HUES48 (cell line): ENCODE measurements at regions not wholly inside any gene's neighbourhood (a gene's known extent, or its start where the extent isn't known, plus 50 kb on each side); places are given as distances from the start of the nearest gene placed in this dataset.

ENCODE experiments used
- H3K27ac ChIP-seq: one replicate; pipeline ENCODE4 v1.7.0; 2013; ENCODE audit warnings: low read depth, low read length, inconsistent platforms
- H3K27me3 ChIP-seq: 2 replicates; pipeline ENCODE4 v1.6.1; 2013; ENCODE audit warnings: mild to moderate bottlenecking, low read length; ENCODE audit not compliant: control insufficient read depth, insufficient read depth
- H3K36me3 ChIP-seq: 2 replicates; pipeline ENCODE4 v1.6.1; 2013; ENCODE audit warnings: low read length; ENCODE audit not compliant: control insufficient read depth, insufficient read depth
- H3K4me1 ChIP-seq: 2 replicates; pipeline ENCODE4 v1.6.1; 2013; ENCODE audit warnings: mild to moderate bottlenecking, low read length; ENCODE audit not compliant: control insufficient read depth, insufficient read depth
- H3K4me3 ChIP-seq: 2 replicates; pipeline ENCODE4 v1.5.1; 2013; ENCODE audit warnings: mild to moderate bottlenecking, low read depth, low read length
- H3K9ac ChIP-seq: 2 replicates; pipeline ENCODE4 v1.6.1; 2013; ENCODE audit warnings: mild to moderate bottlenecking, low read depth, low read length, moderate library complexity
- H3K9me3 ChIP-seq: 2 replicates; pipeline ENCODE4 v1.6.1; 2013; ENCODE audit warnings: low read length; ENCODE audit not compliant: control insufficient read depth, insufficient read depth

DNA sequence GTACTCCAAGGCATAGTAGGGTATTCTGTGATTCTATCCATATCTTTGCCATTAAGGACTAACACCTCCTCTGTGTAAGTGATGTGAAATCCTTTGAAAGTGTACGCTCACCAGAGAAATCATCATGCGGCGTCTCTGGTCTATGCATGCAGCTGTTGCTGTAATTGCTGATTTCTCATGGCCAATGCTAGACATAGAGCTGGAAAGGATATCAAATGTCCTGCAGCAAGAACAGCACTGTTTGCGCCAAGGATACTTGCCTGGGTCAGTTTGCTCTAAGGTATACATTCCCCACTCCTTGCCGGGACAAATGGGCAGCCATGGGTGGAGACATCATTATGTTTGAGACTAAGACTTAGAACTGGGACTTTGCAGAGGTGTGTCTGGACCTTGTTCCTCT, 896.4 kb downstream of the BCL11B start:
- Histone ChIP-seq H3K4me3 (no peak overlapping the region), H3K36me3 (no peaks in the 10 kb centered on the region), H3K27ac (no peak overlapping the region), H3K27me3 (no peaks in the 10 kb centered on the region), H3K9me3 (no peaks in the 10 kb centered on the region), H3K4me1 (no peaks in the 10 kb centered on the region), H3K9ac (no peak overlapping the region)

DNA sequence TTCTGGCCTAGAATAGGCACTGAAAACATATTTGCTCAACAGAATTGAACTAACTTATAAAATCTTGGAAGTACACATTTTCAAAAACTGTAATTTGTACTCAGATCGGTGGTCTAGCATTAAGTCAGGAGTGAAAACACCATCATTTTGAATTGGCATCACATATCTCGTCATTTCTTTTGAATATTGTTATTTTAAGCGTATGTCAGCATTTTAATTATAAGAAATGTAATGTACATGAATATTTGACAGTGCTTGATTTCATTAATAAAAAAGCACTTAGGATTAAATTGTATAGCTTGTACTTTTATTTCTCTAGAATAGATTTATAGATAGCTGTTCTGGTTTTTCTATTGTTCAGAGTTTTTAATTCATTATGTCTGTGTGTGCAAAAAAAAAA, 892.2 kb downstream of the BCL11B start:
- Histone ChIP-seq H3K27ac (no peak overlapping the region), H3K4me1 (no peaks in the 10 kb centered on the region), H3K9ac (no peak overlapping the region), H3K4me3 (no peak overlapping the region), H3K9me3 (no peaks in the 10 kb centered on the region), H3K36me3 (no peaks in the 10 kb centered on the region), H3K27me3 (no peaks in the 10 kb centered on the region)

DNA sequence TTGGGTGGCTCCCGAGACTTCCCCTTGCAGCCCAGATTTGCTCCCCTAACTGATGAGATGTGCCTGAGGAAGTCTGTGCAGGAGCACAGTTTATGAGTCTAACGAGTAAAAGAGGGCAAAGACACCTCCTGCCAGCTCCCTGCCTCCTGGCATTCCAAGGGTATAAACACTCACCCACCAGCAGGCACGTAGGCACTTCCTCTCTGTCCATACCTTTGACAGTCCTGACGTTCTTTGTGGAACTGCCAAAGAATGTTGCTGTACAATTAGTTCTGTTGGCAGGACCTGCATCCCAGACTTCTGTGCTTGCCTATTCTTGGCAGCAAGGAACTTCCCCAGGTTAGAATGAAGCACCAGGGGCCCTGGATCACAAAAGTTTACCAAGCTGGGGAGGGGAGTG, 889.3 kb downstream of the BCL11B start:
- no peak overlapping the region for H3K4me3 ChIP-seq
- H3K36me3 ChIP-seq, result no peaks in the 10 kb centered on the region
- H3K27me3 ChIP-seq, result no peaks in the 10 kb centered on the region
- no peaks in the 10 kb centered on the region; the same call in 1 of the 2 replicates for H3K9me3 ChIP-seq
- no peak overlapping the region for H3K27ac ChIP-seq
- no peak overlapping the region for H3K9ac ChIP-seq
- no peaks in the 10 kb centered on the region for H3K4me1 ChIP-seq

DNA sequence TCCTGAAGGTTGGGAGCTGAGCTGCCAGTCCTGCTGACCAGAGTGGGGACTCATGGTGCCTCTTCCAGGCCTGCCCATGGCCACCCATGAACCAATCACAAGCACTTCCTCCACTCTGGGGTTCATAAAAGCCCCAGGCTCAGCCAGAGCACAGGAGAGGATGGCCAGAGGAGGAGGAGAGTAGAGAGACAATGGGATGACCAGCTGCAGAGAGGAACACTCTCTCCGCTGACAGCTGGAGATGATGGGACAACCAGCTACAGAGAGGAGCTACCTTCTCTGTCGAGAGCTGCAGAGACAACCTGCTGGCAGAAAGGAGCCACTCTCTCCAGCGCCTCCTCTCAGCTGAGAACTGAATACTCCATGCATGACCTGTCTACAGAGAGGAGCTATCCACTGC, 886.1 kb downstream of the BCL11B start:
- Histone ChIP-seq H3K27me3 (no peaks in the 10 kb centered on the region), H3K4me1 (no peaks in the 10 kb centered on the region), H3K36me3 (no peaks in the 10 kb centered on the region), H3K4me3 (no peak overlapping the region), H3K27ac (no peak overlapping the region), H3K9me3 (no peaks in the 10 kb centered on the region; the same call in 1 of the 2 replicates), H3K9ac (no peak overlapping the region)

DNA sequence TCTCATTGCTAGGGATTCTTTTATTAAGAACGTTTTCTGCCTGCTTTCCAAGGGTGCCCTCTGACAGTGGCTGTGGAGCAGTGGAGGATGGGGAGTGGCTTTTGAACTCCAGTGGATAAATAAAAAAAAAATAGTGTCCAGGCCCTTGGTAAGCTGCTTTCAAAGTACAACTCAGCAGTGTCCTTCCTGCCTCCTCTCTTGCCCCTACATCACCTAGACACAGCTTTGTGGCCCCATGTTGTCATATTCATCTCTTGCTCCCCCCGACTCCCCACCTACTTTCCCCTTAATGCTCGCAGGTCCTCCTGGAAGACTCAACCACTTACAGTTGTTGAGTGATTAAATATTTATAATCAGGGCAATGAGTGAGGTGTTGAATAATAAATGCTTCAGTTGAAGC, 880.9 kb downstream of the BCL11B start:
- peaks cover 3% of the 10 kb centered on the region; the same call in 1 of the 2 replicates for H3K9me3 ChIP-seq
- H3K9ac ChIP-seq, result no peak overlapping the region
- no peaks in the 10 kb centered on the region for H3K27me3 ChIP-seq
- no peaks in the 10 kb centered on the region for H3K36me3 ChIP-seq
- H3K4me3 ChIP-seq, result no peak overlapping the region
- no peak overlapping the region for H3K27ac ChIP-seq
- H3K4me1 ChIP-seq, result no peaks in the 10 kb centered on the region

DNA sequence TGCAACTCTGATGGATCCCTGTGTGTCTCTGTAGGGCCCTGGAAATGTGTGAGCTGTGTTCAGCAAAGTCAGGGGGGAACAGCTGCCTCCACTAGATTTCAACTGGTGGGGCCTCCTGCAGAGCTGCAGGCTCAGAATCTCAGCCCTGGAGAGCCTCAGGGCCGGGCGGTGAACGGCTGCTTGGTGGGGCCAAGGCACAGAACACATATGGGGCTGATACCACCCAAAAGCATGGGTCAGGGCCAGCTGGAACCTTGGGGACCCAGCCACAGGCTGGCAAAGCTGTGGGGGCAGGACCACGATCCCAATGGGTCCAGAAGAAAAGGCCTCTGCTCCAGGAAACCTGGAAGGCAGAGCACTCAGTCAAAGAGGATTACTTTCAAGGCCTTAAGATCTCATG, 878.5 kb downstream of the BCL11B start:
- no peak overlapping the region for H3K27ac ChIP-seq
- no peak overlapping the region for H3K4me3 ChIP-seq
- no peaks in the 10 kb centered on the region for H3K36me3 ChIP-seq
- H3K9me3 ChIP-seq, result peaks cover 3% of the 10 kb centered on the region; the same call in 1 of the 2 replicates
- H3K4me1 ChIP-seq, result no peaks in the 10 kb centered on the region
- no peaks in the 10 kb centered on the region for H3K27me3 ChIP-seq
- H3K9ac ChIP-seq, result no peak overlapping the region

DNA sequence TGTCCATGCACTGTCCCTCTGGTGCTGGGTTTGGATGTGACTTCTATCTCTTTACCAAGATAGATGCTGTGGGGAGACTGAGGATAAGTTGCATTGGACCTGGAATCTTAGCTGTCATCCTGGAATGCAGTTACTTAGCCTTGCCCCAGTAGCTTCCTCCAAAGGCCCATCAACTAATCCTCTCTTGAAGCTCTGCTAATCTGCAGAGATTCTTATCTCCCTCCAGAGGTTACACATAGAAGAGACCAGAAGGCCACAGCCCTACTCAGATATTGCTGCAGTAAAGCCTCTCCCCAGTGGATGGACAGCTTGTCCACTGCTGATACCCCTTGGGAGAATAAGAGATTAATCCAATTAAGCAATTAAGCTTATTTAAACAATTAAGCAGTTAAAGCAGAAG, 867.2 kb downstream of the BCL11B start:
- Histone ChIP-seq H3K27me3 (no peaks in the 10 kb centered on the region), H3K9me3 (no peaks in the 10 kb centered on the region), H3K4me1 (no peaks in the 10 kb centered on the region), H3K36me3 (no peaks in the 10 kb centered on the region), H3K27ac (no peak overlapping the region), H3K9ac (no peak overlapping the region), H3K4me3 (no peak overlapping the region)

DNA sequence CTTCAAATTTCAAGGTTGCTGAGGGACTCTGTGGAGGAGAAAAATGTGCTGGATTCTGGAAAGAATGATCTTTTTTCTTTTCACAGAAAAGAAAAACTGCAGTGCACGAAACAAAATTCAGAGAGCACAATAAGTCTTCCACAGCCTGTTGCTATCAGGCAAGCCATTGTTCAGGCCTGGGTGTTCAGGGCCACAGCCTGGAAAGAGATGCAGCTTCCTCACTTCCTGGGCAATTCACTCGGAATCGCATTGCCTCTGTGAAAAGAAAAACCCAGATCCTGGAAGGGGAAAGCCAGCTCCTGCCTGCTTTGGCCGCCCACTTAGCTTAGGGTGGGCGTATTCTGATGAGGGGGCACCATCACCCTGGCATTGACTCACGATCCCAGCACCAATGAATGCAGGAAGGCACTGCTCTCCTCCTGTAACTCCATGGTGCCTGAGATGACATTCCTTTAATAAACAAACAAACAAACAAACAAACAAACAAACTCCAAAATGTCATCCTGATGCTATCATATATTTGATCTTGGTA, 863.9 kb downstream of the BCL11B start:
- no peaks in the 10 kb centered on the region for H3K36me3 ChIP-seq
- no peak overlapping the region for H3K4me3 ChIP-seq
- no peaks in the 10 kb centered on the region for H3K4me1 ChIP-seq
- no peak overlapping the region for H3K9ac ChIP-seq
- H3K9me3 ChIP-seq, result no peaks in the 10 kb centered on the region
- no peak overlapping the region for H3K27ac ChIP-seq
- H3K27me3 ChIP-seq, result no peaks in the 10 kb centered on the region

DNA sequence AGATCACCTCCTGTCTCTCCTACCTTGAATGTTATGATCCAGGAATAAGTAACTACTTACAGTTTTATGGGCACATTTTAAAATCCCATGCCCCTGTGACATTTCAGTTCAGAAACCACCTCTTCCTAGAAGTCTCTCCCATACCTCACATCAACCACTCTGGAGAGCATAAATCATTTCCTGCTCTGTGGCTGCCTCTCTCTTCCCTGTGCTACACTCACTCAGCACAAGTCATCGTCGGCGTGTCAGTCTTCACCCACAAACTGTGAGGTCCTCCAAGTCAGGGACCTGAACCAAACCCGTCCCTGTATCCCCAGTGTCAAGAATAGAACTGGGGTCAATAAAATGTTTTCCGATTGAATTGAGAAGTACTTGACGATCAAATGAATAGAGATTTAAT, 863.3 kb downstream of the BCL11B start:
- no peaks in the 10 kb centered on the region for H3K9me3 ChIP-seq
- no peak overlapping the region for H3K27ac ChIP-seq
- no peak overlapping the region for H3K9ac ChIP-seq
- H3K27me3 ChIP-seq, result no peaks in the 10 kb centered on the region
- no peak overlapping the region for H3K4me3 ChIP-seq
- H3K36me3 ChIP-seq, result no peaks in the 10 kb centered on the region
- no peaks in the 10 kb centered on the region for H3K4me1 ChIP-seq

DNA sequence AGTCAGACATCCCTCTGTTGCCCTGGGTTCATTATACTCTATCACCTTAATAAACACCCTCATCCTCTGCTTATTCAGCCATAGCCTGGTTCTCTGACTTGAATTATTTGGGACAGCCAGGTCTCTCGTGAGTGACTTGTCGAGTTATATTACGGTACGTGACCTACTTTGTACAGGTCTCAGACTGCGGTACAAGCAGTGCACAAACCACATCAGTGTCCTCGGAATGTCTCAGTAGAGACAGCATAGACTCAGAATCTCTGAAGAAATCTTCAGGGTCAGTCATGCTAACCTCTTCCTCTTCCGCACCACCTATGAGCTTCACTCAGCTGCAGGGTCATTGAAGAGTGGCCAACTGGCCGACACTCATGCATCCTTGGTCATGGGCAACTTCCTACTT, 860.8 kb downstream of the BCL11B start:
- H3K4me1 ChIP-seq, result no peaks in the 10 kb centered on the region
- no peaks in the 10 kb centered on the region for H3K36me3 ChIP-seq
- H3K27ac ChIP-seq, result no peak overlapping the region
- no peak overlapping the region for H3K9ac ChIP-seq
- H3K4me3 ChIP-seq, result no peak overlapping the region
- H3K27me3 ChIP-seq, result no peaks in the 10 kb centered on the region
- H3K9me3 ChIP-seq, result no peaks in the 10 kb centered on the region

DNA sequence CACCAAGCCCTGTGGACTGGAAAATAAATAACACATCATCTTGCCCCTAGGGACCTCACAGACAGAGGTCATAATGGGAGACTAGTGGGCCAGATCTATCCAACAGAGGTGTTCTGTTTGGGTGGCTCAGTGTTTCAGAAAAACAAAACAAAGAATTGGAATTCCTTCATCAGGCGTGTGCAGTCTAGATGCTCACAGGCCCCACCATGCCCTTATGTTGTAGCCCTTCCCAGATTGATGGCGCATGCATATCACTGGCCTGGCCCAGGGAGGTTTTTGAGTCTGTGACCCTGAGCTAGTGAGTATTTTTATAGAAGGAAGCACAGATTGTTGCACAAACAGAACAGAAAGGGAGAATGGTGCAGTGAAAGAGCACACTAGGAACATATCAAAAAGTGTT, 859.6 kb downstream of the BCL11B start:
- Histone ChIP-seq H3K27me3 (no peaks in the 10 kb centered on the region), H3K9me3 (no peaks in the 10 kb centered on the region)

DNA sequence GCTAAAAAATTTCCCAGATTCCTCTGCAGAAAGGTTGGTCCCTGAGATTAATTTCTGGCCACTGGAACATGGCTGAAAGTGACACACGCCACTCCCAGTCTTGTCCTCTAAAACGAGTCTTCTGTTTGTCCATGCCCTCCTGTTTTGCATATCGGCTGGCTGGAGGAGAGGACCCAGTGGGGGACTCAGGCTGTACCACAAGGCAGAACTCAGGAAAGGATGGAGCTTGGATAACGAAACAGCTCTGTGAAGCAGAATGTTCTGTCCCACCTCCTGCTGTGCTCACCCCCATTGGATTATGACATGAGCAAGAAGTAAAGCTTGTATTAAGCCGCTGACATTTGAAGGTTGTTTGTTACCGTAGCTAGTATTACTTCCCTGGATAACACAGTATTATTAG, 856.2 kb downstream of the BCL11B start:
- no peak overlapping the region for H3K27ac ChIP-seq
- no peak overlapping the region for H3K4me3 ChIP-seq
- H3K36me3 ChIP-seq, result no peaks in the 10 kb centered on the region
- H3K9ac ChIP-seq, result no peak overlapping the region
- no peaks in the 10 kb centered on the region for H3K27me3 ChIP-seq
- H3K9me3 ChIP-seq, result no peaks in the 10 kb centered on the region
- no peaks in the 10 kb centered on the region for H3K4me1 ChIP-seq

More for the DNA sequence above, 859.6 kb downstream of the BCL11B start:
- no peaks in the 10 kb centered on the region for H3K4me1 ChIP-seq
- no peak overlapping the region for H3K27ac ChIP-seq
- H3K4me3 ChIP-seq, result no peak overlapping the region
- no peak overlapping the region for H3K9ac ChIP-seq
- no peaks in the 10 kb centered on the region for H3K36me3 ChIP-seq
